ENCODE measurements at regions not wholly inside any gene's neighbourhood (a gene's known extent, or its start where the extent isn't known, plus 50 kb on each side); places are given as distances from the start of the nearest gene placed in this dataset.

- no peak for FAIRE-seq
- no peak overlapping the region for H2BK12ac ChIP-seq (ENCODE audit: low read depth, low read length)
- DNase-seq (ENCODE audit: low read depth in 1 of 2, low spot score in 2 of 2): no peak
- ChIA-PET CTCF (ENCODE audit: partially characterized antibody) (interaction anchor here (1.1 to 2.5 kb wide), 3 partner anchors 9 to 56 kb away, joined by 3 to 12 read pairs (median 4); no protein-coding TSS in a partner anchor), POLR2A (ENCODE audit: partially characterized antibody) (no interaction called here)
- H2BK5ac ChIP-seq (ENCODE audit: low read depth, low read length): no peak overlapping the region
- no peaks in the 10 kb centered on the region for H3K9me3 ChIP-seq (ENCODE audit: insufficient read depth in 2 of 2, low read depth in 1 of 2, low read length in 1 of 2)
- H3K4ac ChIP-seq (replicated peaks; ENCODE audit: insufficient read length, low read depth, low read length): no peak overlapping the region
- no peak overlapping the region for H2BK120ac ChIP-seq (replicated peaks; ENCODE audit: low read depth, low read length)
- no peaks in the 10 kb centered on the region for H4K20me1 ChIP-seq (replicated peaks in 1 of 2; ENCODE audit: control insufficient read depth in 1 of 2, insufficient read depth in 2 of 2, low read length in 2 of 2)
- no peak overlapping the region for H2BK20ac ChIP-seq (ENCODE audit: low read length)
- no peak overlapping the region for H3K27ac ChIP-seq (ENCODE audit: low read depth, low read length)
- no peak overlapping the region for H3K14ac ChIP-seq (ENCODE audit: insufficient read length)
- no peaks in the 10 kb centered on the region for H3K79me1 ChIP-seq (ENCODE audit: low read depth, low read length)
- no peak overlapping the region for H3K56ac ChIP-seq (replicated peaks; ENCODE audit: insufficient read length, low read depth, low read length)
- H4K91ac ChIP-seq (replicated peaks; ENCODE audit: insufficient read length, low read length): no peak overlapping the region
- peaks cover 0 to 3% (median 0%) of the 10 kb centered on the region in 4 experiments; a peak in 1 of 7 replicates for H3K4me1 ChIP-seq (replicated peaks in 1 of 4; ENCODE audit: control insufficient read depth in 3 of 4, insufficient read depth in 4 of 4, low read length in 3 of 4)
- no peak overlapping the region for H2BK15ac ChIP-seq (ENCODE audit: low read length)
- TF ChIP-seq CEBPB (IDR thresholded peaks at IDR 0.05; ENCODE audit: low read depth, low read length) (no peak), NRF1 (IDR thresholded peaks at IDR 0.05; ENCODE audit: low read depth, low read length) (no peak), CTBP2 (IDR thresholded peaks at IDR 0.05; ENCODE audit: borderline replicate concordance, insufficient read depth, insufficient read length, low read length) (no peak), ATF3 (IDR thresholded peaks at IDR 0.05; ENCODE audit: insufficient read depth, low read depth, low read length) (no peak), SIN3A (conservative IDR thresholded peaks at IDR 0.05 in 1 of 2, IDR thresholded peaks at IDR 0.05 in 1 of 2; ENCODE audit: low read depth in 1 of 2, low read length in 2 of 2) (no peak), RAD21 (IDR thresholded peaks at IDR 0.05 in 1 of 2, conservative IDR thresholded peaks at IDR 0.05 in 1 of 2; ENCODE audit: low read depth in 2 of 2, low read length in 2 of 2) (no peak), GABPA (IDR thresholded peaks at IDR 0.05; ENCODE audit: borderline replicate concordance, insufficient read depth, low read length) (no peak)
- H4K8ac ChIP-seq (ENCODE audit: extremely low read depth, insufficient read depth, low read length): no peak overlapping the region
- H3K18ac ChIP-seq (ENCODE audit: extremely low read depth, low read length): no peak overlapping the region
- H3K79me2 ChIP-seq (ENCODE audit: control insufficient read depth in 1 of 2, insufficient read depth in 2 of 2, low read length in 2 of 2): no peaks in the 10 kb centered on the region
- H3K9ac ChIP-seq (replicated peaks in 1 of 4; ENCODE audit: extremely low read depth in 1 of 4, low read depth in 3 of 4, low read length in 3 of 4): no peak overlapping the region
- no peak overlapping the region for H4K5ac ChIP-seq (ENCODE audit: insufficient read length, low read depth, low read length)
- no peaks in the 10 kb centered on the region for H3K27me3 ChIP-seq (replicated peaks in 1 of 4; ENCODE audit: control insufficient read depth in 3 of 4, extremely low read depth in 1 of 4, insufficient read depth in 3 of 4, low read length in 3 of 4)
- no peak overlapping the region for H2AK5ac ChIP-seq (ENCODE audit: low read depth, low read length)
- no peaks in the 10 kb centered on the region for H3K23me2 ChIP-seq (ENCODE audit: low read depth, low read length)
- no peak overlapping the region for H3K4me2 ChIP-seq (ENCODE audit: insufficient read depth in 1 of 2, low read depth in 2 of 2, low read length in 2 of 2)
- no peak overlapping the region for H3K4me3 ChIP-seq (ENCODE audit: extremely low read depth in 1 of 4, insufficient read depth in 2 of 4, low read depth in 3 of 4, low read length in 4 of 4)
- no peak overlapping the region for H2AFZ ChIP-seq (ENCODE audit: low read length)
- no peaks in the 10 kb centered on the region for H3K36me3 ChIP-seq (ENCODE audit: control insufficient read depth in 2 of 4, insufficient read depth in 4 of 4, low read length in 3 of 4)
- no peak overlapping the region for H3K23ac ChIP-seq (ENCODE audit: insufficient read length)
Observed at GRCh38 chr6:137808191-137808590, 58.9 kb upstream of the TNFAIP3 start.

Data from H1 (cell line).